H1 (cell line): ENCODE measurements at regions not wholly inside any gene's neighbourhood (a gene's known extent, or its start where the extent isn't known, plus 50 kb on each side); places are given as distances from the start of the nearest gene placed in this dataset.

Experiments used
- CTCF ChIA-PET: fragments of 300-600 bp; sonication (Branson Sonifier 250); formaldehyde crosslinking; loops from one replicate; lab custom pipeline; 2021; ENCODE audit not compliant: partially characterized antibody; lab: Charles Lee
- POLR2A ChIA-PET: fragments of 300-600 bp; sonication (Branson Sonifier 250); formaldehyde crosslinking; loops from one replicate; lab custom pipeline; 2021; ENCODE audit warnings: inconsistent platforms; ENCODE audit not compliant: partially characterized antibody; lab: Charles Lee
- DNase-seq, 2 experiments: peaks; one replicate each; pipeline versions ENCODE4 v3.0.0 to v3.0.0-alpha.2; 2010 to 2022; ENCODE audit warnings: low spot score in 2 of 2, low read depth in 1 of 2, mixed read lengths in 1 of 2
- FAIRE-seq: peaks from 2 replicates; lab custom pipeline; 2011; peaks lifted over from hg19 to GRCh38; lab: Jason Lieb, UNC
- H2AFZ ChIP-seq: 2 replicates; pipeline ENCODE4 v1.8.1; 2012; ENCODE audit warnings: low read length, inconsistent platforms
- H2AK5ac ChIP-seq: 2 replicates; pipeline ENCODE4 v1.6.1; 2013; ENCODE audit warnings: low read depth, low read length
- H2BK120ac ChIP-seq: replicated peaks from 2 replicates; pipeline ENCODE3; 2013; ENCODE audit warnings: low read depth, low read length, inconsistent platforms
- H2BK12ac ChIP-seq: 2 replicates; pipeline ENCODE4 v1.6.1; 2013; ENCODE audit warnings: low read depth, low read length
- H2BK15ac ChIP-seq: 2 replicates; pipeline ENCODE4 v1.6.1; 2013; ENCODE audit warnings: low read length
- H2BK20ac ChIP-seq: 2 replicates; pipeline ENCODE4 v1.6.1; 2013; ENCODE audit warnings: low read length
- H2BK5ac ChIP-seq: 2 replicates; pipeline ENCODE4 v1.6.1; 2013; ENCODE audit warnings: low read depth, low read length
- H3K14ac ChIP-seq: 2 replicates; pipeline ENCODE4 v1.6.1; 2013; ENCODE audit warnings: inconsistent platforms; ENCODE audit not compliant: insufficient read length
- H3K18ac ChIP-seq: 2 replicates; pipeline ENCODE4 v1.6.1; 2013; ENCODE audit warnings: low read length; ENCODE audit errors: extremely low read depth
- H3K23ac ChIP-seq: 2 replicates; pipeline ENCODE4 v1.6.1; 2013; ENCODE audit warnings: inconsistent platforms; ENCODE audit not compliant: insufficient read length
- H3K23me2 ChIP-seq: 2 replicates; pipeline ENCODE4 v1.6.1; 2013; ENCODE audit warnings: low read depth, low read length
- H3K27ac ChIP-seq: 2 replicates; pipeline ENCODE4 v1.6.1; 2011; ENCODE audit warnings: low read depth, low read length, inconsistent platforms
- H3K27me3 ChIP-seq, 4 experiments: replicated peaks in 1 of 4; 1 replicate in 1 of 4; 2 replicates in 3 of 4; pipeline versions ENCODE4 v1.6.1 to v1.8.1; 2011 to 2013; ENCODE audit warnings: low read length in 3 of 4, mild to moderate bottlenecking in 3 of 4, inconsistent platforms in 2 of 4, mixed read lengths in 2 of 4, moderate library complexity in 1 of 4; ENCODE audit not compliant: control insufficient read depth in 3 of 4, insufficient read depth in 3 of 4; ENCODE audit errors: extremely low read depth in 1 of 4
- H3K36me3 ChIP-seq, 4 experiments: 2 replicates each; pipeline versions ENCODE4 v1.6.1 to v1.8.1; 2011 to 2013; ENCODE audit warnings: mild to moderate bottlenecking in 4 of 4, low read length in 3 of 4, moderate library complexity in 2 of 4, control low read depth in 1 of 4, inconsistent platforms in 1 of 4; ENCODE audit not compliant: insufficient read depth in 4 of 4, control insufficient read depth in 2 of 4
- H3K4ac ChIP-seq: replicated peaks from 2 replicates; pipeline ENCODE3; 2013; ENCODE audit warnings: low read length, low read depth, mixed read lengths, inconsistent platforms; ENCODE audit not compliant: insufficient read length
- H3K4me1 ChIP-seq, 4 experiments: replicated peaks in 1 of 4; 1 replicate in 1 of 4; 2 replicates in 3 of 4; pipeline versions ENCODE4 v1.6.1 to v1.8.1; 2011 to 2013; ENCODE audit warnings: low read length in 3 of 4, inconsistent platforms in 2 of 4, mixed read lengths in 1 of 4; ENCODE audit not compliant: insufficient read depth in 4 of 4, control insufficient read depth in 3 of 4
- H3K4me2 ChIP-seq, 2 experiments: 2 replicates each; pipeline versions ENCODE4 v1.6.1 to v1.8.1; 2011 to 2013; ENCODE audit warnings: low read depth in 2 of 2, low read length in 2 of 2, control low read depth in 1 of 2, inconsistent platforms in 1 of 2, mild to moderate bottlenecking in 1 of 2; ENCODE audit not compliant: insufficient read depth in 1 of 2
- H3K4me3 ChIP-seq, 4 experiments: fragments of 200-600, 300-600 bp in 1 of 4; sonication (generic), shearing (Covaris generic), sonication (Bioruptor Twin) in 1 of 4; 2 replicates each; pipeline versions ENCODE4 v1.5.1 to v1.8.1; 2011 to 2016; ENCODE audit warnings: low read length in 4 of 4, low read depth in 3 of 4, control low read depth in 2 of 4, inconsistent platforms in 2 of 4, mild to moderate bottlenecking in 2 of 4, mixed read lengths in 1 of 4, moderate library complexity in 1 of 4; ENCODE audit not compliant: insufficient read depth in 2 of 4; ENCODE audit errors: extremely low read depth in 1 of 4
- H3K56ac ChIP-seq: replicated peaks from 2 replicates; pipeline ENCODE3; 2013; ENCODE audit warnings: low read depth, mild to moderate bottlenecking, mixed read lengths, low read length, inconsistent platforms; ENCODE audit not compliant: insufficient read length
- H3K79me1 ChIP-seq: 2 replicates; pipeline ENCODE4 v1.6.1; 2013; ENCODE audit warnings: low read depth, low read length, control low read depth
- H3K79me2 ChIP-seq, 2 experiments: 2 replicates each; pipeline versions ENCODE4 v1.6.1 to v1.8.1; 2012 to 2013; ENCODE audit warnings: low read length in 2 of 2, mild to moderate bottlenecking in 2 of 2, inconsistent platforms in 1 of 2; ENCODE audit not compliant: insufficient read depth in 2 of 2, control insufficient read depth in 1 of 2
- H3K9ac ChIP-seq, 4 experiments: replicated peaks in 1 of 4; 1 replicate in 1 of 4; 2 replicates in 3 of 4; pipeline versions ENCODE4 v1.6.1 to v1.8.1; 2011 to 2013; ENCODE audit warnings: low read depth in 3 of 4, low read length in 3 of 4, control low read depth in 2 of 4, mild to moderate bottlenecking in 2 of 4, moderate library complexity in 2 of 4, inconsistent platforms in 1 of 4; ENCODE audit errors: extremely low read depth in 1 of 4
- H3K9me3 ChIP-seq, 2 experiments: 2 replicates each; pipeline versions ENCODE4 v1.6.1 to v1.8.1; 2012 to 2013; ENCODE audit warnings: mild to moderate bottlenecking in 2 of 2, moderate library complexity in 2 of 2, control low read depth in 1 of 2, inconsistent platforms in 1 of 2, low read depth in 1 of 2, low read length in 1 of 2, mixed read lengths in 1 of 2; ENCODE audit not compliant: insufficient read depth in 2 of 2
- H4K20me1 ChIP-seq, 2 experiments: replicated peaks in 1 of 2; 2 replicates each; pipeline versions ENCODE3 to v1.8.1; 2011 to 2013; ENCODE audit warnings: inconsistent platforms in 2 of 2, low read length in 2 of 2, mild to moderate bottlenecking in 1 of 2; ENCODE audit not compliant: insufficient read depth in 2 of 2, control insufficient read depth in 1 of 2
- H4K5ac ChIP-seq: 2 replicates; pipeline ENCODE4 v1.6.1; 2013; ENCODE audit warnings: low read length, low read depth, mixed read lengths, inconsistent platforms; ENCODE audit not compliant: insufficient read length
- H4K8ac ChIP-seq: 2 replicates; pipeline ENCODE4 v1.8.0; 2013; ENCODE audit warnings: mild to moderate bottlenecking, moderate library complexity, low read length, inconsistent platforms; ENCODE audit not compliant: insufficient read depth; ENCODE audit errors: extremely low read depth
- H4K91ac ChIP-seq: replicated peaks from 2 replicates; pipeline ENCODE3; 2013; ENCODE audit warnings: low read length, mixed read lengths, inconsistent platforms; ENCODE audit not compliant: insufficient read length
- ASH2L ChIP-seq: fragments of 200-600, 300-600 bp; sonication (generic); IDR thresholded peaks from one replicate; pipeline ENCODE4 v1.7.1; 2017; ENCODE audit warnings: low read length
- CBX8 ChIP-seq: fragments of 300-800, 300-1000 bp; sonication (generic); IDR thresholded peaks from 2 replicates; pipeline ENCODE4 v1.7.1; 2016; ENCODE audit warnings: low read depth, low read length, borderline replicate concordance
- CEBPB ChIP-seq: IDR thresholded peaks from 2 replicates; pipeline ENCODE4 v1.6.1; 2012; ENCODE audit warnings: low read depth, low read length
- EP300 ChIP-seq, 2 experiments: IDR thresholded peaks; 1 replicate in 1 of 2; 2 replicates in 1 of 2; pipeline ENCODE4 v1.6.1; 2011 to 2012; ENCODE audit warnings: low read depth in 2 of 2, low read length in 2 of 2, mild to moderate bottlenecking in 2 of 2, borderline replicate concordance in 1 of 2, inconsistent platforms in 1 of 2, moderate library complexity in 1 of 2
- EZH2 ChIP-seq: fragments of 200-600 bp; sonication (generic); IDR thresholded peaks from 2 replicates; pipeline ENCODE4 v1.7.1; 2012; ENCODE audit warnings: low read depth, mild to moderate bottlenecking, moderate library complexity, low read length, inconsistent platforms; ENCODE audit not compliant: severe bottlenecking
- MAFK ChIP-seq: IDR thresholded peaks from 2 replicates; pipeline ENCODE4 v1.6.1; 2012; ENCODE audit warnings: low read depth, mild to moderate bottlenecking, improper control_type of control experiment, low read length
- POLR2A ChIP-seq, 2 experiments: IDR thresholded peaks; 1 replicate in 1 of 2; 2 replicates in 1 of 2; pipeline ENCODE4 v1.6.1; 2011; ENCODE audit warnings: low read depth in 2 of 2, low read length in 2 of 2, mild to moderate bottlenecking in 2 of 2; ENCODE audit errors: control extremely low read depth in 1 of 2
- POLR2AphosphoS5 ChIP-seq: IDR thresholded peaks from 2 replicates; pipeline ENCODE4 v1.6.1; 2011; ENCODE audit warnings: low read depth, low read length
- POU5F1 ChIP-seq: IDR thresholded peaks from 2 replicates; pipeline ENCODE4 v1.6.1; 2011; ENCODE audit warnings: low read depth, mild to moderate bottlenecking, low read length, moderate library complexity
- RBBP5 ChIP-seq: IDR thresholded peaks from 2 replicates; pipeline ENCODE4 v1.7.1; 2012; ENCODE audit warnings: low read depth, mild to moderate bottlenecking, inconsistent platforms, low read length, moderate library complexity, borderline replicate concordance
- RXRA ChIP-seq: IDR thresholded peaks from 2 replicates; pipeline ENCODE4 v1.6.1; 2011; ENCODE audit warnings: low read depth, mild to moderate bottlenecking, low read length, moderate library complexity; ENCODE audit not compliant: insufficient read depth
- SUZ12 ChIP-seq: fragments of 200-600 bp; sonication (generic); IDR thresholded peaks from 2 replicates; pipeline ENCODE4 v1.6.1; 2012; ENCODE audit warnings: mild to moderate bottlenecking, inconsistent platforms, low read length, moderate library complexity, mixed read lengths
- TEAD4 ChIP-seq: IDR thresholded peaks from 2 replicates; pipeline ENCODE4 v1.6.1; 2012; ENCODE audit warnings: low read depth, low read length, inconsistent platforms, mixed read lengths
- ZNF274 ChIP-seq: IDR thresholded peaks from 2 replicates; pipeline ENCODE4 v1.7.0; 2012; ENCODE audit warnings: low read length, borderline replicate concordance; ENCODE audit errors: extremely low read depth
- WGBS, 2 experiments: shearing (Covaris generic) in 1 of 2; methylation state at CpG; one replicate each; pipeline versions ENCODE4 v1.1.6 to v1.1.7; 2013 to 2015; ENCODE audit warnings: low lambda C conversion rate in 2 of 2, mixed read lengths in 2 of 2, inconsistent platforms in 1 of 2, low coverage in 1 of 2, missing lambda C conversion rate in 1 of 2; ENCODE audit not compliant: insufficient replicate concordance in 2 of 2, insufficient coverage in 1 of 2, insufficient read length in 1 of 2; ENCODE audit errors: extremely low coverage in 1 of 2, missing lambda C conversion rate in 1 of 2; 5-methylcytosine and 5-hydroxymethylcytosine counted together

DNA sequence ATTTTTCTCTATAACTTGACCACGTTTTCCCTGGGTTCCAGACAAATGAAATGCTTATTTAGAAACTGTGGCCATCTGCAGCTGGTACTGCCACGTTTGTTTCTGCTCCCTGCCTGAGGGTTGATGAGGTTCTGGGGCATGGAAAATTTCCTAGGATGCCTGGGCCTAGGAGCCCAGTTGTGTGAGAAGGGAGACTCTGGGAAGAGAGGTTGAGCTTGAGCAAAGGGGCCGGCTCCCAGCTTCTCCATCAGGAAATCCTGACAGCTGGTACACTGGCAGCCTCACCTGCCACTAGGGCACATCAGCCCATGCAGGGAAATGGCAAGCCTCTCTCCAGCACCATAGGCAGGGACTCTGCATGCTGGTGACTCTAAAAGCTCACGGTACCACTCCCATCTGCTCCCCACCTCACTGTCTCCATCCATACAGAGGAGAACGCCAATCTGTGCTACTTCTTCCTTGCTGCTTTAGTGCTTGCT is 165.4 kb upstream of the PPP2R3A start:
- Histone ChIP-seq H3K27me3 (no peaks in the 10 kb centered on the region), H3K14ac (no peak overlapping the region), H3K4me2 (no peak overlapping the region), H2BK20ac (no peak overlapping the region), H3K9me3 (no peaks in the 10 kb centered on the region), H3K4me3 (no peak overlapping the region)
- CTCF ChIA-PET: no interaction called here
- no peak for TF ChIP-seq CEBPB
- TF ChIP-seq POLR2AphosphoS5: no peak
- TF ChIP-seq ASH2L: no peak
- TF ChIP-seq RBBP5: no peak
- no peak for TF ChIP-seq POU5F1
- TF ChIP-seq RXRA: no peak
- TF ChIP-seq POLR2A (IDR thresholded peaks at IDR 0.05; ENCODE audit: control extremely low read depth in 1 of 2, low read depth in 2 of 2, low read length in 2 of 2): no peak
- no peak for TF ChIP-seq CBX8
- no peak for TF ChIP-seq EZH2
- TF ChIP-seq ZNF274: no peak
- no peak for TF ChIP-seq SUZ12
- TF ChIP-seq EP300 (IDR thresholded peaks at IDR 0.05; ENCODE audit: borderline replicate concordance in 1 of 2, low read depth in 2 of 2, low read length in 2 of 2): no peak
- no peak for TF ChIP-seq TEAD4
- no peak for TF ChIP-seq MAFK
- TF ChIP-seq, all 59 proteins: peak for 0
- Histone ChIP-seq H4K8ac (no peak overlapping the region), H3K23me2 (no peaks in the 10 kb centered on the region), H3K36me3 (no peaks in the 10 kb centered on the region), H2BK120ac (no peak overlapping the region), H3K79me2 (no peaks in the 10 kb centered on the region), H4K20me1 (no peaks in the 10 kb centered on the region), H2AFZ (no peak overlapping the region), H4K5ac (no peak overlapping the region), H3K23ac (no peak overlapping the region), H3K4me1 (no peaks in the 10 kb centered on the region), H3K27ac (no peak overlapping the region), H2AK5ac (no peak overlapping the region), H2BK15ac (no peak overlapping the region), H4K91ac (no peak overlapping the region), H3K18ac (no peak overlapping the region), H3K4ac (no peak overlapping the region), H3K9ac (no peak overlapping the region), H3K79me1 (no peaks in the 10 kb centered on the region), H2BK5ac (no peak overlapping the region), H2BK12ac (no peak overlapping the region), H3K56ac (no peak overlapping the region)
- WGBS, 2 experiments: 74% methylated on average over 5 of the region's 5 CpGs; no CpG with 5 or more reads in 1 of the 2 experiments
- no peak for FAIRE-seq
- POLR2A ChIA-PET: interaction anchor here (0.7 kb wide), 1 partner anchor 10 kb away, joined by 3 read pairs; no protein-coding TSS in a partner anchor
- no peak for DNase-seq
